Islet precursor cell (in vitro differentiated cells): ENCODE measurements at regions not wholly inside any gene's neighbourhood (a gene's known extent, or its start where the extent isn't known, plus 50 kb on each side); places are given as distances from the start of the nearest gene placed in this dataset.
"Not testable (repeated sequence)": the region's sequence is repeated elsewhere in the genome, so short reads cannot be mapped to it uniquely, and the experiment has no call there.

Experiments used
- DNase-seq: peaks from one replicate; pipeline ENCODE4 v3.0.0-alpha.2; 2018

DNA sequence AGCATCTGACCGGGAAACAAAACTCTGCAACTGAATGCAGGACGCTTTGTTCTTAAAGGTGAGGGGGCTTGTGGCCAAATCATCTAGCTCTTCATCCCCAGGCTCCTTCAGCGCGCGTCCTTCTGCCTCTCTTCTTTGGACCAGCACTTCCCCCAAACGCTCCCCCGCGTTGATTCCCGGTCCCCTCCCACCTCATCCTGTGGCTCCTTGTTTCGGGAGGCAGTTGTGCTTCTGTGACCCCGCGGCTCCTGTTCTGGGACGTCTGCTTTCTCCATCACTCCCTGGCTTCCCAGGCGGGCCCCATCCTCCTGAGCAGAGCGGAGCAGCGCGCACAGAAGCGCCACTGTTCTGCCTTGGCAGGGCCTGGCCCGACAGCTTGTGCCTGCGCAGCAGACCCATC, 109.7 kb upstream of the ZNG1E start:
- DNase-seq: not testable (repeated sequence)

DNA sequence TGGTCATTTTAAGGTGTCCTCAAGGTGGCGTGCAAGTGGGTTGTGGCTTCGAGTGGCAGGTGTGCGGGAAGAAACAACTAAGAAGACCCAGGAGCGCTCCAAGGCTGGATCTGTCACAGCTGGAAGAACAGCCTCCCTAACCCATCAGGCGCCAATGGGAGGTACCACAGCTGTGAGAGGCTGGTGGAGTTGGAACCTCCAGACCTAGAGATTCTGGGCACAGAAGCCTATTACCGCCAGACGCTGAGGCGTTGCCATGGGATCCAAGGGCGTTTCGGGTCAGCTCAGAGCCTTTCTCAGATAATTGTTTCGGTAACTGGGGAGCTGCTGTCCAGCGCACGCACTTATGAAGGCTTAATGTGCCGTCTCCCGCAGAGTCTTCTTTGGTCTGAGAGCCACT, 156.7 kb upstream of the ZNG1E start:
- not testable (repeated sequence) for DNase-seq

DNA sequence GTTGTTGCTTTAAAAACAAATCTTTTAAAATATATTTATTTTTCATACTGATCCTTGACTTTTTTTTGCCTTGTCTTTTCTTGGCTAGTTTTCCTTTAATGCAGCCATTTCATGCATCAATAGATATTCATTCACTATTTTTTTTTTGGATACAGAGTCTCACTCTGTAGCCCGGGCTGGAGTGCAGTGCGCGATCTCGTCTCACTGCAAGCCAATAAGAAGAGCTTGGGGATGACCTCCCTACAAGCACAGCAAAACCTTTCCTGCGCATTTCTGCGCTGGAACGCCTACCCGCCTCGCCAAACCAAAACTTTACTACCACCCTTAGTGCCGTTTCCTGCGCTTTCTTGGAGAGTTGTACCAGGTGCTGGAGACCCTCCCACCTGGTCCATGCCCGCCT, 161.3 kb upstream of the ZNG1E start:
- DNase-seq: not testable (repeated sequence)

DNA sequence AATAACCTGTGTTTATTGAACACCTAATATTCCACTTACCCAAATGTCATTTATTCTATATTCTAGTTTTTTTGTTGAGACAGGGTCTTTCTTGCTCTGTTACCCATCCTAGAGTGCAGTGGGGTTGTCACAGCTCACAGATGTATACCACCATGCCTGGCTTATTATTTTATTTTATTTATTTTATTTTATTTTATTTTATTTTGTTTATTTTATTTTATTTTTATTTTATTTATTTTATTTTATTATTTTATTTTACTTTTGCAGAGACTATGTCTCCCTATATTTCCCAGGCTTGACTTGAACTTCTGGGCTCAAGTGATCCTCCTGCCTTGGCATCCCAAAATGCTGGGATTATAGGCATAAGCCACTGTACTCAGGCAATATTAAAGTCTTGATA, 167.8 kb upstream of the ZNG1E start:
- DNase-seq: not testable (repeated sequence)

DNA sequence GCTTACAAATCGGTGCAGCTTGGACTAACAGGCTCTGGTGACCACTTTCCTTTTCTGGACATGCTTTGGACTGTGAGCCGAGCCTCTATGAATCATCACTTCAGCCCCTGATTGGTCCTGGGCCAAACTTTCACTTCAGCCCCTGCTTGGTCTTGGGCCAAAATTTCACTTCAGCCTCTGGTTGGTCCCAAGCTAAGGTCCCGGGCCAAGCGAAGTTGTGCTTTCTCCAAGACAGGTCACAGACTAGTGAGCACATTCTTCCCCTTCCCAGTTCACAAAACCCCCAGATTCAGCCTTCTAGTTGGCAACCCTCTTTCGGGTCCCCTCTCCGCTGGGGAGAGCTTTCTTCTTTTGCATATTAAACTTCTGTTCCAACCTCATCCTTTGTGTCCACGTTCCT, 171.0 kb upstream of the ZNG1E start:
- not testable (repeated sequence) for DNase-seq

DNA sequence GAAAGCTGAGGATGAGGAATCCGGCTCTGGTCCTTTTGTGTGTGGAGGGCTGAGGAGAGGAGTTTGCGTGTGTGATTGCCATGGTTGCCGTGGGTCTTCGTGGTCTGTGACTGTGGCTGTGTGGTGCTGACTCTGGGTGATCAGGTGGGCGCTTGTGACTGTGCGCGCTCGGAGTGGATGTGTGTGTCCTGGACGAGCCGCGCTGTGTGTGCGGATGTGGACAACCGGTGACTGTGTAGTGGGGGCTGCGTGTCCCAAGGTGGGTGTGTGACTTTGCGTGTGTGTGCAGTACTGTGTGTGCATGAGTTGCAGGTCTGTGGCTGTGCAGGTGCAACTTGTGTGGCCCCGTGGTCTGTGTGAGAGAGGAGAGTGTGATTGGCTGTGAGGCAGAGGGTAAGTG, 172.0 kb upstream of the ZNG1E start:
- not testable (repeated sequence) for DNase-seq

DNA sequence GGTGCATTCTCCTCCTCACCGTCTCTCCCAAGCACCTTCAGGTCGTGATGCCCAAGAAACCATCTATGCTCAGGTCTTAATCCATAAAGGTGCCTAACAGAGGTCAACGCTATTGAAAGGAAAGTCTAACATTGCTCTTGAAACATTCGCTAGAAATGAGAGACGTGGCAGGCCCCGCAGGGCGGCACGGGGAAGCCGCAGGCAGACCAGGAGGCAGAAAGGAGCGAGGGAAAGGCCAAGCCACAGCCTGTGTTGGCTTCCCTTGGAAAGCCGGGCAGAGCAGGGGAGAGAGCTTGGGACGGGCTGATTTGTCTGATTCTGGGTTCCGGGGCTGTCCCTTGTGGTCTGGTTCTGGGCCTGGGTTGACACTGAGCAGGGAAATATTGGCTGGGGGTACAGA, 192.8 kb upstream of the ZNG1E start:
- not testable (repeated sequence) for DNase-seq

DNA sequence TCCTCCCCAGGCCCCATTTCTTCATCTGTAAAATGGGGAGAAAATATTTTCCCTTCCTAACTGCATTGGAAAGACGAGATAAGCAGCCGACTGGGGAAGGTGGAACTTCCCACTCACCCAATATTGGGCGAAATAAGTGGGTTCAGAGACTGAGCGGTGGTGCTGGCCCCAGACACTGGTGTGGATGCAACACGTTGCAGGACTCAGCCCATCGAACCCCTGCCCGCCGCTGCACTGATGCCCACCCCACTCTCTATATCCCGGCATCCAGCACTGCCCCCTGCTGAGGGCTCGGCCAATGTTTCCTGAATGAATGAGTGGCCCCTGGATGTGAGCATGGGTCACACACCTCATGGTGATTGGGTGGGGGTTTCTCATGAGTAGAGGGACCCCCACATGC, 194.4 kb upstream of the ZNG1E start:
- not testable (repeated sequence) for DNase-seq

DNA sequence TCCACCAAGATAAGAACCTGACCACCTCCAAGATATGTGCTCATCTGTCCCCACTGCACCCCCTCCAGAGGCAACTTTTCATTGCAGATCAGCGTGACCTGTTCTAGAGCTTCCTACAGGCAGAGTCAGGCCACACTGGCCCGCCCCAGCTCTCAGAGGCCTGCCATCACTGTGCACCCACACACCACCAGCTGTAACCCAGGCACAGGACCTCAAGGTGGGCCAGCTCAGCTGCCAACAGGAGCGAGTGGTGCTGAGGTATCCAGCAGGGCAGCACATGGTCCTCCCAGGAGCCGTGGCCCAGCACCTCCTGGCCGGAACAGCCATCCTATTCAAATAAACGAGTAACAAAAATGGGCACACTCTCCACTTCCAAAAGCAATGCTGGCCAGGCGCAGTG, 189.9 kb upstream of the FOXD4L5 start:
- DNase-seq: not testable (repeated sequence)

DNA sequence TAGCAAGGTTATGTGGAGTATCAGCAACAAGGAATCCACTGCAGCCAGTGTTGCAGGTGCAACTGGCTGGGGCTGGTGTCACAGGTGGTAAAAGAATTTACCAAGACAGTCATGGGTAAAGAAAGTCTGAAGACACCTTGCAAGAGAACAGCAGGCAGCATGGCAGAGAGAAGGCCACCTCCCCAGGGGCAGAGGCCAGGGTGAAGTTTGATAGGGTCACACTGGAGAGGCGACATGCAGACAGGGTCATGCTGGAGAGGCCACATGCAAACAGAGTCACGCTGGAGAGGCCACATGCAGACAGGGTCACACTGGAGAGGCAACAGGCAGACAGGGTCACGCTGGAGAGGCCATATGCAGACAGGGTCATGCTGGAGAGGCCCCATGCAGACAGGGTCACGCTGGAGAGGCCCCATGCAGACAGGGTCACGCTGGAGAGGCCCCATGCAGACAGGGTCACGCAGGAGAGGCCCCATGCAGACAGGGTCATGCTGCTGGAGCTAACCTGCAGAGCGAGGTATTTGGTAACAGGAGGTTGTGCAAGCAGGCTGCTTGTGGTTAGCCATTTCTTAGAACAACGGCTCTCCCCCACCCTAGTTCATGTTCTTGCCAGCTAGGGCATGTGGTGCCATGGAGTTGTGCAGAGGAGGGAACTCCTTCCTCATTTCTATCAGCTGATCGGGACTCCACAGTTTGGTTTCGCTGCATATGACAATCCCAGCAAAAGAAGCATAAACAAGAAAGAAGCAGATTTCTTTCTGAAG, 188.2 kb upstream of the FOXD4L5 start:
- not testable (repeated sequence) for DNase-seq

DNA sequence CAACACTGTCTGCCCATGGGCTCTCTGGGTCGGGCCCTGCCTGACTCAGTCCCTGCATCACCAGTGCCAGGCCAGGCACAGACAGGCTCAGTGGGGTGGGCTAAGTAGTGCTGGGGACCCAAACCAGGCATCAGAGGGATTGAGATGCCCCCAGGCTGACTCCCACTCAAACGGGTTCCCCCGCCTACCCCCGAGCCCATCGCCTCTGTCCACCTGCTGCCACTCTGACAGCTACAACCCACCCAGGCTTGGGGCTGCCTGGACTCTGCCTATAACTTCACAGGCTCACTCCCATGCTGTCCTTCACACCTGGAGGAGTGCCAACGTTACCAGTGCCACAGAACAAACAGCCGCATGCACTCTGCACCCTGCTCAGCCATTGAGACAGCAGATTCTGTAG, 186.1 kb upstream of the FOXD4L5 start:
- DNase-seq: not testable (repeated sequence)

DNA sequence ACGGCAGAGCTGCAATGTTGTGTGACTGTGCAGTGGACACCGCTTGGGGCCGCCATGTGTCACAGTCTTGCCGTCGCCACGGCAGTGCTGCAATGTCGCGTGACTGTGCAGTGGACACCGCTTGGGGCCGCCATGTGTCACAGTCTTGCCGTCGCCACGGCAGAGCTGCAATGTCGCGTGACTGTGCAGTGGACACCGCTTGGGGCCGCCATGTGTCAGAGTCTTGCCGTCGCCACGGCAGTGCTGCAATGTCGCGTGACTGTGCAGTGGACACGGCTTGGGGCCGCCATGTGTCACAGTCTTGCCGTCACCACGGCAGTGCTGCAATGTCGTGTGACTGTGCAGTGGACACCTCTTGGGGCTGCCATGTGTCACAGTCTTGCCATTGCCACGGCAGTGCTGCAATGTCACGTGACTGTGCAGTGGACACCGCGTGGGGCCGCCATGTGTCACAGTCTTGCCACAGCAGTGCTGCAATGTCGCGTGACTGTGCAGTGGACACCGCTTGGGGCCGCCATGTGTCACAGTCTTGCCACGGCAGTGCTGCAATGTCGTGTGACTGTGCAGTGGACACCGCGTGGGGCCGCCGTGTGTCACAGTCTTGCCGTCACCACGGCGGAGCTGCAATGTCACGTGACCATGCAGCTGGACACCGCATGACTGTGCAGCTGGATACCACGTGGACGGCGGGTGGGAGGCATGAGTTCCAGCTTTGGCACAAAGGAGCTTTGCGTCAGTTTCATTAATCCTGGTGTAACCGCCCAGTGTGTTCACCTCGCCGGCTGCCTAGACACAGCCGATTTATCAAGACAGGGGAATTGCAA, 182.1 kb upstream of the FOXD4L5 start:
- not testable (repeated sequence) for DNase-seq

DNA sequence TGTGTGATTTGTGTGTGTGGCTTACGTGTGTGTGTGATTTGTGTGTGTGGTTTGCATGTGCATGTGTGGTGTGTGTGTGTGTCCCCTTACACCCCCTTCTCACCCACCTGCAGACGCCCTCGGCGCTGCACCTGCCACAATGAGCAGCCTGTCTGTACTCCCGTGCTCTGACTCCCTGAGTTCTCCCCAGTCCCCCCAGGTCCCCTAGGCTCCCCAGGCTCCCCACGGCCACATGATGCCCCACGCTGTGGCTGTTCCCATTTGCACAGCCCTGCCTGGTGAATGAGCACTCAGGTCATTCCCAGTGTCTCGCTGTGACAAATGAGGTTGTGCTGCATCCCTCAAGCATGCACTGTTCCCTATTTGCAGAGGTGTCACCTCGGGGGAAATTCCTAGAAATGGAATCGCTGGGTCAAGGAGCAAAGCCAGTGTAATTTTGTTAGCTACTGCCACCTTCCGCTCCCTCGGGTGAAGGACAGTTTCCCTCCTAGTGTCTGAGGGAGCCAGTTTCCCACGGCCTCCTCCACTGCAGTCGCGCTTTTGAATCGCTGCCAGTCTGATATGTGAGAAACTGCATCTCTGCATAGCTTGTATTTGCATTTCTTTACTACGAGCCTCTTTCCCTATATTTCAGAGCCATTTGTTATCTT, 180.4 kb upstream of the FOXD4L5 start:
- not testable (repeated sequence) for DNase-seq

DNA sequence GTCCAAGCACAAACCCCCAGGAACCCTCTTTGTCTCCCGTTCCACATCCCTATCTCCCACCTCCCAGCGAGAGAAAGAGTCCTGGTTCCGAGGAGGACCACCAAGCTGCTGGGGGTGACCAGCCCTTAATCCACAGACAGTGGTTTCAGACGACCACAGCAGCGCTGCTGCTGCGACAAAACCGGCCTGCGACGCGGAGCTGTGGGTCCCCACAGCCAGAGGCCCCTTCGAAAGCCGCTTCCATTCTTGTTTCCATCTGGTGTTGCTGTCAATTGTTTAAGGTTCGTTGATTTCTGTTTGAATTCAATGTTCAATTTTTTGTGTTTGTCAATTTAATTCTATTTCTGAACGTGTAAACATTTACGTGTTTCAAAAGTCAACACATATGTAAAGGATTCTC, 177.5 kb upstream of the FOXD4L5 start:
- not testable (repeated sequence) for DNase-seq

DNA sequence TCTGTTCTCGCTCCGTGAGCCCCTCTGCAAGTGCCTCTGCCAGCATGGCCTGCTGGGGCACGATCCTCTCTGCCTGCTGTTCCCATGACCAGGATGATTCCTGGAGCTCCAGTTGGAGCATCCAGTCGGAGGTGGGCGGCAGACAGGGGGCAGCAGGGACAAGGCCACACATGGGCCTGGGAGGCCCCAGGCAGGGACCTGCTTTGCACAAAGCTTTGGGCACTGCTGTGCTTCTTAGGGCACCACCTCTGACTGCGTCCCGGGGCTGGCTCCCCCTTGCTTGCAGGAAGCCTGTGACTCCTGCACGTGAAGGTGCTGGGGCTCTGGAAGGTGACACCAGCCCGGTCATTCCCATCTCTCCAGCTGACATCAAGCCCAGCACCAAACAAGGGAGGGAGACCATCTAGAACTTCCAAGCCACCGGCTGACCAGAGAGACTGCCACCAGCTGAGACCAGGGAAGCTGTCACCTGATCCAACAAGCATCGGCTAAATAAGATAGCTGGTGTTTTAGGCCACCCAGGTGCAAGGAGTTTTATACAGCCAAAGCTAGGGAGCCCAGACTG, 174.8 kb upstream of the FOXD4L5 start:
- no peak for DNase-seq

DNA sequence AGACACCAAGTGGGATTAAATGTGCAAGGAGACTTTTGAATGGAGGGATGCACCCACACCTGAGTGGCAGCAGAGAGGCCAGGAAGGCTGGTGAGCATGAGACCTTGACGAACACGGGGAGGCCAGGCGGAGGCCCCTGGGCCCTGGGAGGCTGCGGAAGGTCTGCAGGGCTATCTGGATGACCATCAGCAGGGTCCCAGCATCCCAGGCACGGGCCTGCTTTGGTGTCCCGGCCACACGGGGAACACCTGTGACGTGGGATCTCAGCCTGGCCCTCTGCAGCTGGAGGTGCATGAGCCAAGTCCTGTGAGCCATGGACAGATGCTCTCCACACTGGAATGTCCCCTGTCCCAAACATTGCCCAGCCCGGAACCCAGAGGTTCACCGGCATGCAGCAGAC, 174.0 kb upstream of the FOXD4L5 start:
- DNase-seq: no peak

DNA sequence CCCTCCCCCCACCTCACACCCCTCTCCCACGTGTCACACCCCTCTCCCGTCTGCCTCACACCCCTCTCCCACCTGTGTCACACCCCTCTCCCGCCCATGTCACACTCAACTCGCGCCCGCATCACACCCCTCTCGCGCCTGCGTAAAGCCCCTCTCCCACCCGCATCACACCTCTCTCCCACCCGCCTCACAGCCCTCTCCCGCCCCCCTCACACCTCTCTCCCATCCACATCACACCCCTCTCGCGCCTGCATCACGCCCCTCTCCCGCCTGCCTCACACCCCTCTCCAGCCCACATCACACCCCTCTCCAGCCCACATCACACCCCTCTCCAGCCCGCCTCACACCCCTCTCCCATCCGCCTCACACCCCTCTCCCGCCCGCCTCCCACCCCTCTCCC, 173.5 kb upstream of the FOXD4L5 start:
- DNase-seq: no peak

DNA sequence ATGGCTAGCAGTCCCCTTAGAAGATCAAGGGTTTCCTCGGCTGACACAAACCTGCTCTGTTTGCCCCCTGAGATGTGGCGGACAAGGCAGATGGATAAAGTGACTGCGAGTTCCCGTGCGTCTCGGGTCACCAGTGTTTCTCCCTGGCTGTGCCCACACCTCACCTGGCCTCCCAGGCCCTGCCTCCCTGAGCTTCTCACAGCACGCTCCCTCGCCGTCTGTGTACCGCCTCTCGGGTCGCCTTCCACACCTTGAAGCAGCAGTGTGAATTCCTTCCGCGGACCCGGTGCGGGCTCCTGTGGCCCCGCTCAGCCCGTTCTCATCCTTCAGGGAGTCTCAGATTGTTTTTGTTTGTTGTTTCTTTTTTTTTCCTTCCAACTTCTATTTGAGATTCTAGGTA, 172.0 kb upstream of the FOXD4L5 start:
- DNase-seq: not testable (repeated sequence)

DNA sequence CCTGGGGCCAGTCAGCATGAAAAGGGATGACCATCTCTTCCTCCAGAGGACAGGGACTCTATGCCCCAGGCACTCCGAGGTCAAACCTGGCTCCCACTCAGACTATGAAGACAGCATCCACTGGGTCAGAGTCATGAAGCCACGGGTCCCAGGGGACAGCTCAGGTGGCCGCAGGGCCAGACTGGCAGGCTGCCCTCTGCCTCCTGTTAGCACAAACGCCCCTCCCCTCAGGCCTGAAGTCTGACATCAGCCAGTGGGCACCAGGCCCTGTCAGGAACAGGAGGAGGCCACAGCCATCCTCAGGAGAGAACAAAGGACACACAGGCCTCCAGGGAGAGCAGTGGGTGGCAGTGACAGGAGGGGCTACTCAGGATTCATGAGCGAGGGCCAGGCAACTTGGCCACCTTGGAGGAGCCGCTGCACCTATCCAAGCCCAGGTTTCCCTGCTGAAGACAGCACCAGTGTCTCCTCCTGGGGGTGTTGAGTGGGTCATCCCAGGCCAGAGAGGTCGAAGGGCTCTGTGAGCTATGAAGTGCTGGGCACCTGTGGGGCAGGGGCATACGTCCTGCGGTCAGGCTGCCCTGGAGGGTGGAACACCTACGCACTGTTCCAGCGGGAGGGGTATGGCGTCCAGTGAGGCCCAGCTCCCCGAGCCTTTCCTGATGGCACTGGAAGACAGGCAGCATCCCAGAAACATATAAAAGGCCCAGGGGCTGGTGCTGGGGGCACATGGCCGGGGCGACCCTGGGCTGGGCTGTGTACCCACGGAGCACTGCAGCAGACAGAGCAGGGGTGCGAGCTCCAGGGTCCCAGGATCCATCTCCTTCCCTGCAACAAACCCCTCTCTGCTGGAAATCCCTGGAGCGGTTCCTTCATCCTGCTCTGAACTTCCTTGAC, 171.0 kb upstream of the FOXD4L5 start:
- not testable (repeated sequence) for DNase-seq

DNA sequence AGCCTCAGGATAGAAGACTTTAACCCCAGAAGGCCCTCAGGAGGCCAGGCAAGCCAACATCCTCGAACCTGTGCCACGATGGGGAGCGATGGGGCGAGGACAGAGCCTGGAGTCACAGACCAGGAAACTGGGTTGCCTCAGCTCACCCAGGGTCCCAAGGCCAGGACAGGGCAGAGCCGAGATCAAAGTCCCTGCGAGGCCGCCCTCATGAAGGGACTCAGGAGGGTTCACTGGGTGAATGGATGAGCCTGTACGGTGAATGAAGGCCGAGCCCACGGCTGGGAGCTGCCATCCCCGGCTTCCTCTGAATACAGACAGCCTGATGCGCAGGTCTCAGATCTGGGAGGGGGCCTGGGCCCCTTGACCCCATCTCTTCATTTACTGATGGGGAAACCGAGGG, 170.1 kb upstream of the FOXD4L5 start:
- DNase-seq: not testable (repeated sequence)

DNA sequence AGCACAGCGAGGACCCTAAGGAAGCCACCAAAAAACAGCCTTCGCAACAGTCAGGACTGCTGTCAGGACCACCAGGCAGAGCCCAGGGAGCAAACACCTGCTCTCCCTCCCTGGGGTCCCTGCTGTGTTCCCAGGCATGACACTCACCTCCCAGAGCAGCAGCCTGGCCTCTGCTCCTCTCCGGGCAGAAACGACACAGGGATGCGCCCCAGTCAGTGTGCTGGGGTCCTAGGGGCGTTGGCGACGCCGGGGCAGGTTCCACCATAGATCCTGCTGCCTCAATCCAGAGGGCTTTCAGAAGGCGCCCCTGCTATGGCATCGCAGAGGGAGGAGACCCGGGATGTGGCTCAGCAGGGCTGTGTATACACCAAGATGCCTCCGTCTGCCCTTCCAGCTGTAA, 169.7 kb upstream of the FOXD4L5 start:
- DNase-seq: not testable (repeated sequence)

DNA sequence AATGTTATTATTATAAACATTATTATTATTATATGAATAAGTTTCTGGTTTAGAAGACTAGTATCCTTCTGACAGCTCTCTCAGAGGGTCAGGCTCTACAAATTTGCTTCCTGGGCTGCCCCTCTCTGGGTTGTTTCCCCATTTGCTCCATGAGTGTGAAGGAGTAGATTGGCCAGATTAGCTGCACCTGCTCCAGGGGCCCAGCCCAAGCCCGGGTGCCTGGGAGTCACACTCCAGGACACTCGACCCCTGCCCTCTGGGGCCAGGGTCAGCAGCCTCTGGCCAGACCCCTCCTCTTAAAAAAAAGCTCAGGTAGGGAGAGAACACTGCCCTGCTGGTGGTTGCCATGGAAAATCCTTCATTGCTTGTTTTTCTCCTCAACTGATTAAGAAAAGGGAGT, 169.0 kb upstream of the FOXD4L5 start:
- DNase-seq: not testable (repeated sequence)
